Endothelial cell of umbilical vein (primary cell): ENCODE measurements at regions not wholly inside any gene's neighbourhood (a gene's known extent, or its start where the extent isn't known, plus 50 kb on each side); places are given as distances from the start of the nearest gene placed in this dataset.

ENCODE experiments used
- BruUV-seq: library from RNA; stranded (reverse); fragments of 400-500 nt; replicated peaks from 2 replicates; lab custom pipeline; 2021; lab: Mats Ljungman, UMichigan
- CTCF ChIA-PET: fragments of 300-600, 350-600 bp; sonication (Branson Sonifier 250); formaldehyde crosslinking; loops from one replicate; lab custom pipeline; 2021; ENCODE audit warnings: antibody characterized with exemption, inconsistent platforms; lab: Charles Lee
- POLR2A ChIA-PET: fragments of 300-600, 350-600 bp; sonication (Branson Sonifier 250); formaldehyde crosslinking; loops from one replicate; lab custom pipeline; 2021; ENCODE audit warnings: antibody characterized with exemption, inconsistent platforms; lab: Charles Lee
- DNase-seq: peaks from one replicate; pipeline ENCODE4 v3.0.0-alpha.2; 2011; ENCODE audit warnings: low read depth, low spot score
- FAIRE-seq: peaks from 2 replicates; lab custom pipeline; 2011; peaks lifted over from hg19 to GRCh38; lab: Jason Lieb, UNC
- H2AFZ ChIP-seq: 2 replicates; pipeline ENCODE4 v1.6.0; 2012; ENCODE audit warnings: low read depth, low read length, control low read depth, inconsistent platforms
- H3K27ac ChIP-seq: 2 replicates; pipeline ENCODE4 v1.5.1; 2011; ENCODE audit warnings: low read depth, mild to moderate bottlenecking, control low read depth, low read length, moderate library complexity; ENCODE audit not compliant: insufficient read depth
- H3K27me3 ChIP-seq, 2 experiments: 2 replicates each; pipeline versions ENCODE4 v1.6.0 to v1.6.1; 2011; ENCODE audit warnings: low read length in 2 of 2, mixed read lengths in 1 of 2; ENCODE audit not compliant: control insufficient read depth in 2 of 2, insufficient read depth in 2 of 2
- H3K36me3 ChIP-seq, 2 experiments: 2 replicates in 1 of 2; 3 replicates in 1 of 2; pipeline ENCODE4 v1.5.1; 2011; ENCODE audit warnings: low read length in 2 of 2, mild to moderate bottlenecking in 1 of 2, moderate library complexity in 1 of 2; ENCODE audit not compliant: control insufficient read depth in 2 of 2, insufficient read depth in 2 of 2; ENCODE audit errors: extremely low read depth in 1 of 2
- H3K4me1 ChIP-seq: 3 replicates; pipeline ENCODE4 v1.5.1; 2011; ENCODE audit warnings: mild to moderate bottlenecking, low read length; ENCODE audit not compliant: control insufficient read depth, insufficient read depth; ENCODE audit errors: extremely low read depth
- H3K4me2 ChIP-seq: 2 replicates; pipeline ENCODE4 v1.6.1; 2011; ENCODE audit warnings: low read length, control low read depth, mixed read lengths; ENCODE audit not compliant: insufficient read depth
- H3K4me3 ChIP-seq, 3 experiments: fragments of 200-600 bp in 1 of 3; sonication (generic), shearing (Covaris generic) in 1 of 3; replicated peaks in 1 of 3; 2 replicates each; pipeline ENCODE4 v1.5.1; 2011 to 2016; ENCODE audit warnings: control low read depth in 3 of 3, low read length in 3 of 3, mild to moderate bottlenecking in 2 of 3, inconsistent platforms in 1 of 3, low read depth in 1 of 3, moderate library complexity in 1 of 3; ENCODE audit not compliant: insufficient read depth in 1 of 3
- H3K79me2 ChIP-seq: 2 replicates; pipeline ENCODE4 v1.6.0; 2012; ENCODE audit warnings: low read length, inconsistent platforms; ENCODE audit not compliant: control insufficient read depth, insufficient read depth
- H3K9ac ChIP-seq: replicated peaks from 2 replicates; pipeline ENCODE3; 2011; ENCODE audit warnings: low read length, control low read depth; ENCODE audit not compliant: insufficient read depth; ENCODE audit errors: extremely low read depth
- H3K9me1 ChIP-seq: replicated peaks from 3 replicates; pipeline ENCODE4 v1.6.0; 2011; ENCODE audit warnings: mild to moderate bottlenecking, low read length; ENCODE audit not compliant: control insufficient read depth, insufficient read depth; ENCODE audit errors: extremely low read depth
- H3K9me3 ChIP-seq: replicated peaks from 2 replicates; pipeline ENCODE4 v1.5.1; 2012; ENCODE audit warnings: low read length, inconsistent platforms; ENCODE audit not compliant: control insufficient read depth, insufficient read depth
- H4K20me1 ChIP-seq: replicated peaks from 2 replicates; pipeline ENCODE3; 2011; ENCODE audit warnings: mild to moderate bottlenecking, low read length; ENCODE audit not compliant: control insufficient read depth, insufficient read depth; ENCODE audit errors: extremely low read depth
- CTCF ChIP-seq, 2 donors: IDR thresholded peaks; 1 replicate in 1 of 2; 2 replicates in 1 of 2; pipeline ENCODE4 v1.5.1; 2011; ENCODE audit warnings: low read length in 2 of 2, mild to moderate bottlenecking in 2 of 2, moderate library complexity in 2 of 2, control low read depth in 1 of 2, inconsistent platforms in 1 of 2, low read depth in 1 of 2; ENCODE audit not compliant: insufficient read depth in 1 of 2; ENCODE audit errors: extremely low read depth in 1 of 2
- EZH2 ChIP-seq: IDR thresholded peaks from 2 replicates; pipeline ENCODE4 v1.6.1; 2012; ENCODE audit warnings: borderline replicate concordance, low read depth, mild to moderate bottlenecking, moderate library complexity, low read length, inconsistent platforms; ENCODE audit not compliant: severe bottlenecking
- JUN ChIP-seq: IDR thresholded peaks from 2 replicates; pipeline ENCODE4 v1.6.1; 2011; ENCODE audit warnings: borderline replicate concordance, low read depth; ENCODE audit not compliant: insufficient read length, insufficient read depth
- MAX ChIP-seq: IDR thresholded peaks from 2 replicates; pipeline ENCODE4 v1.6.1; 2011; ENCODE audit not compliant: insufficient read depth, insufficient read length
- POLR2A ChIP-seq: IDR thresholded peaks from 2 replicates; pipeline ENCODE4 v1.6.1; 2012; ENCODE audit warnings: low read depth, mild to moderate bottlenecking, control low read depth, low read length
- POLR2AphosphoS5 ChIP-seq: IDR thresholded peaks from 2 replicates; pipeline ENCODE4 v1.6.1; 2012; ENCODE audit warnings: low read depth, mild to moderate bottlenecking, control low read depth, low read length, moderate library complexity; ENCODE audit not compliant: insufficient read depth
- dilution Hi-C: fragments of 300-500 bp; cut with MboI; formaldehyde crosslinking; loops from one replicate; pipeline ENCODE4 v1.15.0; 2019; ENCODE audit warnings: low sequenced_read_pairs; ENCODE audit not compliant: extremely low pct_ligation_motif_present
- intact Hi-C: fragments of 100-400 bp; cut with micrococcal nuclease; formaldehyde crosslinking; loops from one replicate; pipeline ENCODE4 v1.10.0; 2022

GRCh38 chr2:221662689-221663391 is 90.7 kb upstream of the EPHA4 start:
- H3K4me2 ChIP-seq = no peak overlapping the region
- no peaks in the 10 kb centered on the region for H4K20me1 ChIP-seq
- dilution Hi-C loops = no loop called here
- no peak overlapping the region for H3K27ac ChIP-seq
- POLR2A ChIA-PET = no interaction called here
- H3K36me3 ChIP-seq = no peaks in the 10 kb centered on the region
- TF ChIP-seq POLR2A (no peak), JUN (no peak), EZH2 (no peak), POLR2AphosphoS5 (no peak), CTCF (IDR thresholded peaks at IDR 0.05; ENCODE audit: extremely low read depth in 1 of 2, insufficient read depth in 1 of 2, low read depth in 1 of 2, low read length in 2 of 2) (no peak), MAX (no peak)
- no TSS peak for BruUV-seq
- intact Hi-C loops = no loop called here
- no peaks in the 10 kb centered on the region for H3K9me1 ChIP-seq
- H3K27me3 ChIP-seq = peaks cover 0 to 2% of the 10 kb centered on the region in 2 experiments
- H3K4me3 ChIP-seq = no peak overlapping the region
- DNase-seq (no peak), FAIRE-seq (no peak)
- H2AFZ ChIP-seq = no peak overlapping the region
- no peaks in the 10 kb centered on the region for H3K9me3 ChIP-seq
- no peaks in the 10 kb centered on the region for H3K79me2 ChIP-seq
- no peak overlapping the region for H3K9ac ChIP-seq
- H3K4me1 ChIP-seq = no peaks in the 10 kb centered on the region
- CTCF ChIA-PET = no interaction called here
